Hepatocyte (in vitro differentiated cells): ENCODE measurements at regions not wholly inside any gene's neighbourhood (a gene's known extent, or its start where the extent isn't known, plus 50 kb on each side); places are given as distances from the start of the nearest gene placed in this dataset.

Experiments
- EZH2 ChIP-seq: fragments of 200-600 bp; sonication (generic); IDR thresholded peaks from 2 replicates; pipeline ENCODE4 v1.6.1; 2016; ENCODE audit warnings: antibody characterized with exemption, mild to moderate bottlenecking, borderline replicate concordance
- TF ChIP-seq, protein P1 (sequence below): fragments of 200-600 bp; sonication (generic); IDR thresholded peaks from 2 replicates; pipeline ENCODE4 v1.5.1; 2016; ENCODE audit warnings: antibody characterized with exemption, mild to moderate bottlenecking; ENCODE audit not compliant: poor library complexity

DNA sequence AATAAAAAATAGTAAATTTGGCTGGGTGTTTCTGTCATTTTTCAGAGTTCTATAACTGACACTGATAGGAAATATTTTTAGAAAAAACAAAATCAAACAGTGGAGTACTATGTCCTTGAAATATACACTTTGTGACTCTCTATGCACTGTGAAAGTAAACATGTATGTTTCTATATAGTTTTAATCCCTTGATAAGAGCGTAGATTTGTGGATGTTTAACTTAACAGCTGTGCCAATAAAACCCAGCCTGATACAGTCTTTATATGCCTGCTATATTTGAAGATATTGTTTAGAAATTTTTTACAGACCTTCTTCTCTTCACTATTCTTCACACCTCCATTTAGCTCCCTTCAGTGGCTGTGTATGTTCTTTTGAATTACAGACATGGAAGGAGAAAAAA is 473.3 kb upstream of the FZD8 start:
- TF ChIP-seq, protein P1, sequence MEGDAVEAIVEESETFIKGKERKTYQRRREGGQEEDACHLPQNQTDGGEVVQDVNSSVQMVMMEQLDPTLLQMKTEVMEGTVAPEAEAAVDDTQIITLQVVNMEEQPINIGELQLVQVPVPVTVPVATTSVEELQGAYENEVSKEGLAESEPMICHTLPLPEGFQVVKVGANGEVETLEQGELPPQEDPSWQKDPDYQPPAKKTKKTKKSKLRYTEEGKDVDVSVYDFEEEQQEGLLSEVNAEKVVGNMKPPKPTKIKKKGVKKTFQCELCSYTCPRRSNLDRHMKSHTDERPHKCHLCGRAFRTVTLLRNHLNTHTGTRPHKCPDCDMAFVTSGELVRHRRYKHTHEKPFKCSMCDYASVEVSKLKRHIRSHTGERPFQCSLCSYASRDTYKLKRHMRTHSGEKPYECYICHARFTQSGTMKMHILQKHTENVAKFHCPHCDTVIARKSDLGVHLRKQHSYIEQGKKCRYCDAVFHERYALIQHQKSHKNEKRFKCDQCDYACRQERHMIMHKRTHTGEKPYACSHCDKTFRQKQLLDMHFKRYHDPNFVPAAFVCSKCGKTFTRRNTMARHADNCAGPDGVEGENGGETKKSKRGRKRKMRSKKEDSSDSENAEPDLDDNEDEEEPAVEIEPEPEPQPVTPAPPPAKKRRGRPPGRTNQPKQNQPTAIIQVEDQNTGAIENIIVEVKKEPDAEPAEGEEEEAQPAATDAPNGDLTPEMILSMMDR = no peak
- TF ChIP-seq EZH2 = no peak
